ENCODE measurements at regions not wholly inside any gene's neighbourhood (a gene's known extent, or its start where the extent isn't known, plus 50 kb on each side); places are given as distances from the start of the nearest gene placed in this dataset.

DNA sequence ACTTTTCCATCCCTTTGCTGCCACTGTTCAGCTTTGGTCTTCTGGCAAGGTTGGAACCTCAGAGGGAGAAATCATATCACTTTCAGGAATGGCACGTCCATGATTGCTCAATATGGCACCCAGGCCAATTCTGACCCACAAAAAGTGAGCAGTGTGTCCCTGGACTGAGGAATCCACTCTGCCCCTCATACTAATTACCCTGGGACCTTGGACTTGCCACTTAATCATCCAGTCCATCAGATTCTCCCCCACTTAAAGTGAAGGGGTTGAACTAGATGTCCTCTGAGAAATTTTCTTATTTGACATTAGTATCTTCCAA is 449.3 kb upstream of the CITED2 start:
- no peak overlapping the region for H3K4me3 ChIP-seq (ENCODE audit: low read depth, low read length)
- no peak for DNase-seq (ENCODE audit: low read depth)
- TF ChIP-seq POLR2A (IDR thresholded peaks at IDR 0.05; ENCODE audit: extremely low read depth, insufficient read length) (no peak), MAX (IDR thresholded peaks at IDR 0.05; ENCODE audit: low read depth, low read length) (no peak), MYC (IDR thresholded peaks at IDR 0.05; ENCODE audit: low read depth, low read length) (no peak), CTCF (IDR thresholded peaks at IDR 0.05; ENCODE audit: low read depth, low read length) (no peak)

DNA sequence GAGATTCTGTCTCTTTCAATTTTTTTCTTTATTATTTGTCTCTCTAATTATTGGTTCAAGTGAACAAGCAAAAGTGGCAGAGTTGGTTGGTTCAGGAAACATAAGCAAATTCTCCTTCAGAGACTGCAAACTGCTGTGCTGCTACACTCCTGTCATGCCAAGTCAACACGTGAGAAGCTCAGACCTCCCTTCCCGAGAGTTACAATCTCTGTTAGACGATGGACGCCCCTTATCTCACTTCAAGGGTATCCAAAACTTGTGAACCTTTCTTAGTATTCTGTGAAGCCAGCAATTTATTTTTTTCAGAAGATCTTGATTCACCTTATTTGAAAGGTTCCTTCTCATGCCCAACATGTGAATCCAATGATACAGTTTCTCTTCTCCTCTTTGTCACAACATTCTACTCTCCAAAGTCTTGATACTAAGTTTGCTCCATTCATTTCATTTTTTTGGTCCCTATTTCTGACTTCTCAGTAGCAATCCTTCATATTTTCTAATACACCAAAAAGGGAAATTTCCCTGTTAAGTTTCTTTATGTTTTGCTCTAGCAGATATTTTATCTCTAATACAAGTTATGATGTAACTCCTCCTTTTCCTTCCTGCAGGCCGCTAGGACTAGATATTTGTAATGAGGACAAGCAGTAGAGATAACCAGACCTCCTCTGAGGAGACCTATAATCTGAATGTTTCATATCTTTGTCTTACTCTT is 448.8 kb upstream of the CITED2 start:
- no peak overlapping the region for H3K4me3 ChIP-seq (ENCODE audit: low read depth, low read length)
- TF ChIP-seq POLR2A (IDR thresholded peaks at IDR 0.05; ENCODE audit: extremely low read depth, insufficient read length) = no peak
- TF ChIP-seq CTCF (IDR thresholded peaks at IDR 0.05; ENCODE audit: low read depth, low read length) = no peak
- no peak for TF ChIP-seq MAX (IDR thresholded peaks at IDR 0.05; ENCODE audit: low read depth, low read length)
- TF ChIP-seq MYC (IDR thresholded peaks at IDR 0.05; ENCODE audit: low read depth, low read length) = no peak
- DNase-seq (ENCODE audit: low read depth) = no peak

GRCh38 chr6:139821676-139822223 is 447.3 kb upstream of the CITED2 start:
- no peak for DNase-seq (ENCODE audit: low read depth)
- TF ChIP-seq MAX (IDR thresholded peaks at IDR 0.05; ENCODE audit: low read depth, low read length) = no peak
- TF ChIP-seq POLR2A (IDR thresholded peaks at IDR 0.05; ENCODE audit: extremely low read depth, insufficient read length) = no peak
- TF ChIP-seq CTCF (IDR thresholded peaks at IDR 0.05; ENCODE audit: low read depth, low read length) = no peak
- no peak for TF ChIP-seq MYC (IDR thresholded peaks at IDR 0.05; ENCODE audit: low read depth, low read length)
- H3K4me3 ChIP-seq (ENCODE audit: low read depth, low read length) = no peak overlapping the region

DNA sequence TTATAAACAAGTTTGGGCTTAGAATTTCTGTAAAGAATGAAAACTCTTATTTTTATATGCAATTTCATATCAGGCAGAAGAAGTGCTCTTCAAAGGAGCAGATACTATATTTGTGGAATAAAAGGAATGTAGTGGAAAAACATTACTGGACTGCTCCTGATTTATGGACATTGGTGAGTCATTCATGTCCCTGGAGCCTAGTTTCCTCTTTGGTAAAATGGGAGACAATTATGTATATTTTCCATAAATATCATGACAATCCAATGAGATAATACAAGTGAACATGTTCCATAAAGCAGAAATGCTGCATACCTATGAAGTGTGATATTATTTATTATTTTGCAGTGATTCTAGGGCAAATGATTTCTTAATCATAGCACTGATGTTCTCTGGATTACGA is 445.8 kb upstream of the CITED2 start:
- DNase-seq (ENCODE audit: low read depth) = no peak
- no peak overlapping the region for H3K4me3 ChIP-seq (ENCODE audit: low read depth, low read length)
- no peak for TF ChIP-seq POLR2A (IDR thresholded peaks at IDR 0.05; ENCODE audit: extremely low read depth, insufficient read length)
- no peak for TF ChIP-seq MAX (IDR thresholded peaks at IDR 0.05; ENCODE audit: low read depth, low read length)
- no peak for TF ChIP-seq MYC (IDR thresholded peaks at IDR 0.05; ENCODE audit: low read depth, low read length)
- no peak for TF ChIP-seq CTCF (IDR thresholded peaks at IDR 0.05; ENCODE audit: low read depth, low read length)

DNA sequence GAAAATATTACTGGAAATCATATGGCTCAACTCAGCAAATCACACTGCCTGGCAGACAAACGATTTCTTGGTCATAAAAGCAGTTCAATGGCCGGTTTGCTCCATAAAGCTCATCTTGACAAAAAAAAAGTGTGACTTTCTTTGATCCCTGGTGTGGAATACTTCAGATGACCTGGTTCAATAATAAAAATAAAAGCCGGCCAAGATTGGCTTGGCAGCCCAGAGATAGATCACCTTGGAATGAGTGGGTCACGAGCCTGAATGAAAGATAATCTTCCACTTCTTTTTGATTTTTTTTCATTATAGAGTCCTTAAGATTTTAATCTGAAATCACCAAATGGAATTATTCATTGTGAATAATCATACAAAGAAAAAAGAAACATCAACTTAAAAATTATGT is 445.3 kb upstream of the CITED2 start:
- no peak for DNase-seq (ENCODE audit: low read depth)
- H3K4me3 ChIP-seq (ENCODE audit: low read depth, low read length) = no peak overlapping the region
- TF ChIP-seq MYC (IDR thresholded peaks at IDR 0.05; ENCODE audit: low read depth, low read length) (no peak), MAX (IDR thresholded peaks at IDR 0.05; ENCODE audit: low read depth, low read length) (no peak), CTCF (IDR thresholded peaks at IDR 0.05; ENCODE audit: low read depth, low read length) (no peak), POLR2A (IDR thresholded peaks at IDR 0.05; ENCODE audit: extremely low read depth, insufficient read length) (no peak)
